ENCODE measurements at regions not wholly inside any gene's neighbourhood (a gene's known extent, or its start where the extent isn't known, plus 50 kb on each side); places are given as distances from the start of the nearest gene placed in this dataset.

GRCh38 chr16:87070657-87071056 is 246.5 kb downstream of the C16orf95 start:
- TF ChIP-seq, protein P1, sequence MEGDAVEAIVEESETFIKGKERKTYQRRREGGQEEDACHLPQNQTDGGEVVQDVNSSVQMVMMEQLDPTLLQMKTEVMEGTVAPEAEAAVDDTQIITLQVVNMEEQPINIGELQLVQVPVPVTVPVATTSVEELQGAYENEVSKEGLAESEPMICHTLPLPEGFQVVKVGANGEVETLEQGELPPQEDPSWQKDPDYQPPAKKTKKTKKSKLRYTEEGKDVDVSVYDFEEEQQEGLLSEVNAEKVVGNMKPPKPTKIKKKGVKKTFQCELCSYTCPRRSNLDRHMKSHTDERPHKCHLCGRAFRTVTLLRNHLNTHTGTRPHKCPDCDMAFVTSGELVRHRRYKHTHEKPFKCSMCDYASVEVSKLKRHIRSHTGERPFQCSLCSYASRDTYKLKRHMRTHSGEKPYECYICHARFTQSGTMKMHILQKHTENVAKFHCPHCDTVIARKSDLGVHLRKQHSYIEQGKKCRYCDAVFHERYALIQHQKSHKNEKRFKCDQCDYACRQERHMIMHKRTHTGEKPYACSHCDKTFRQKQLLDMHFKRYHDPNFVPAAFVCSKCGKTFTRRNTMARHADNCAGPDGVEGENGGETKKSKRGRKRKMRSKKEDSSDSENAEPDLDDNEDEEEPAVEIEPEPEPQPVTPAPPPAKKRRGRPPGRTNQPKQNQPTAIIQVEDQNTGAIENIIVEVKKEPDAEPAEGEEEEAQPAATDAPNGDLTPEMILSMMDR (conservative IDR thresholded peaks at IDR 0.05; ENCODE audit: low read depth, low read length): no peak
- TF ChIP-seq EZH2 (IDR thresholded peaks at IDR 0.05; ENCODE audit: borderline replicate concordance, low read depth, low read length, poor library complexity, severe bottlenecking): no peak
